Mesendoderm (in vitro differentiated cells): ENCODE measurements at regions not wholly inside any gene's neighbourhood (a gene's known extent, or its start where the extent isn't known, plus 50 kb on each side); places are given as distances from the start of the nearest gene placed in this dataset.

Experiments used
- DNase-seq: peaks from one replicate; pipeline ENCODE4 v3.0.0; 2013
- H2AK5ac ChIP-seq: 2 replicates; pipeline ENCODE4 v1.6.1; 2013; ENCODE audit warnings: low read length, inconsistent platforms
- H2BK120ac ChIP-seq: 2 replicates; pipeline ENCODE4 v1.6.1; 2013; ENCODE audit warnings: low read depth, mild to moderate bottlenecking, low read length, moderate library complexity, mixed read lengths
- H2BK15ac ChIP-seq: replicated peaks from 2 replicates; pipeline ENCODE4 v1.6.1; 2013; ENCODE audit warnings: low read depth, mild to moderate bottlenecking, moderate library complexity
- H2BK5ac ChIP-seq: 2 replicates; pipeline ENCODE4 v1.6.1; 2013; ENCODE audit warnings: low read length, inconsistent platforms
- H3K18ac ChIP-seq: 2 replicates; pipeline ENCODE4 v1.6.1; 2013; ENCODE audit warnings: mild to moderate bottlenecking, low read length, mixed read lengths
- H3K23ac ChIP-seq: one replicate; pipeline ENCODE4 v1.6.1; 2013; ENCODE audit warnings: low read length
- H3K27ac ChIP-seq: 2 replicates; pipeline ENCODE4 v1.5.1; 2013; ENCODE audit warnings: low read depth, mild to moderate bottlenecking, inconsistent platforms, low read length, moderate library complexity
- H3K27me3 ChIP-seq: 2 replicates; pipeline ENCODE4 v1.6.1; 2013; ENCODE audit warnings: low read length, control low read depth, mild to moderate bottlenecking, inconsistent platforms; ENCODE audit not compliant: insufficient read depth, poor library complexity
- H3K36me3 ChIP-seq: 2 replicates; pipeline ENCODE4 v1.6.1; 2013; ENCODE audit warnings: low read length, inconsistent platforms; ENCODE audit not compliant: control insufficient read depth, insufficient read depth
- H3K4ac ChIP-seq: one replicate; pipeline ENCODE4 v1.6.1; 2013; ENCODE audit warnings: low read depth, mild to moderate bottlenecking, low read length, moderate library complexity
- H3K4me1 ChIP-seq: 2 replicates; pipeline ENCODE4 v1.6.1; 2013; ENCODE audit warnings: low read depth, low read length, inconsistent platforms; ENCODE audit not compliant: control insufficient read depth
- H3K4me2 ChIP-seq: 2 replicates; pipeline ENCODE4 v1.6.1; 2013; ENCODE audit warnings: low read length
- H3K4me3 ChIP-seq: 2 replicates; pipeline ENCODE4 v1.5.1; 2013; ENCODE audit warnings: mild to moderate bottlenecking, low read length
- H3K56ac ChIP-seq: one replicate; pipeline ENCODE4 v1.6.1; 2013; ENCODE audit warnings: low read length
- H3K79me1 ChIP-seq: 2 replicates; pipeline ENCODE4 v1.6.1; 2013; ENCODE audit warnings: low read length, inconsistent platforms
- H3K79me2 ChIP-seq: 2 replicates; pipeline ENCODE4 v1.6.1; 2013; ENCODE audit warnings: mild to moderate bottlenecking, low read length; ENCODE audit not compliant: control insufficient read depth, insufficient read depth
- H3K9ac ChIP-seq: 2 replicates; pipeline ENCODE4 v1.6.1; 2013; ENCODE audit warnings: low read length, inconsistent platforms
- H4K5ac ChIP-seq: one replicate; pipeline ENCODE4 v1.6.1; 2013; ENCODE audit warnings: low read length
- H4K8ac ChIP-seq: one replicate; pipeline ENCODE4 v1.6.1; 2013; ENCODE audit warnings: low read depth, mild to moderate bottlenecking, control low read depth, low read length, moderate library complexity
- WGBS: extraction: QIAGEN DNeasy Blood & Tissue Kit; methylation state at CpG from one replicate; pipeline ENCODE4 v1.1.7; 2013; ENCODE audit warnings: low lambda C conversion rate, missing lambda C conversion rate; ENCODE audit not compliant: insufficient coverage; ENCODE audit errors: extremely low coverage; 5-methylcytosine and 5-hydroxymethylcytosine counted together

DNA sequence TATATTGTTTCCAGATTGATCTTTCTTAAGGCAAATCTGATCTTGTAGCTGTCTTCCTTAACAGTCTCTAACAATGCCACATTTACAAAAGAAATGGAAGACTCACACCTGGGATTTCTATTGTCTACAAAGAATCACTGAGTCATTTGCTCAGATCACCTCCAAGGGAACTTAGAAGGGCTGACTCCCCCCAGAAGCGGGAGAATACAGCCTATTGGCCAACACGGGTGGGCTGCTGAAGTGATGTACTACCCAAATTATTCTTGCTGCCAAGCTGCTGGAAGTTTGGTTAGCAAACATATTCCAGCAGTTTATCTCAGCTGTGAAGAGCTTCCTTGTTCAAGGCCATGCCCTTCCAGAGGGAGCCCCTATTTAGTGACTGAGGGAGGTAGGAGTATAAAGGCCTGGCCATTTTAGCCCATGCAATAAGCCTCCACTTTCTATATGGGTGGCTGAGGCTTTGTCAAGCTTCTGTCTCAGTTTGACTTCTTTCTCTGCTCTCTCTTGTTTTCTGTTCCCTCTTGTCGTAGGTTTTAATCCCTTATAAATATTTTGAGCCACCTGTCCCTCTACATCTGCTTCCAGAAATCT lies 379.4 kb downstream of the PRR16 start:
- H3K4me1 ChIP-seq: no peaks in the 10 kb centered on the region
- WGBS: no CpG with 5 or more reads among the region's 3 CpGs

DNA sequence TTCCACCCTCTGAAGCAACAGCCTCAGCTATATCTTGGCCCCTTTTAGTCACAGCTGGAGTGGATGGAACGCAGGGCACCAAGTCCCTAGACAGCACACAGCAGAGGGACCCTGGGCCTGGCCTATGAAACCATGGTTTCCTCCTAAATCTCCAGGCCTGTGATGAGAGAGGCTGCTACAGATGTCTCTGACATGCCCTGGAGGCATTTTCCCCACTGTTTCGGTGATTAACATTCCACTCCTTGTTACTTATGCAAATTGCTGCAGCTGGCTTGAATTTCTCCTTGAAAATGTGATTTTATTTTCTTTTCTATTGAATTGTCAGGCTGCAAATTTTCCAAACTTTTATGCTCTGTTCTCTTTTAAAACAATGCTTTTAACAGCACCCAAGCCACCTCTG lies 384.8 kb downstream of the PRR16 start:
- Histone ChIP-seq H3K79me1 (no peaks in the 10 kb centered on the region), H3K56ac (no peak overlapping the region), H4K8ac (no peak overlapping the region), H3K23ac (no peak overlapping the region), H2AK5ac (no peak overlapping the region), H3K9ac (no peak overlapping the region), H3K27me3 (no peaks in the 10 kb centered on the region), H3K27ac (no peak overlapping the region), H3K36me3 (no peaks in the 10 kb centered on the region), H3K18ac (no peak overlapping the region), H2BK15ac (no peak overlapping the region), H2BK120ac (no peak overlapping the region), H3K4me3 (no peak overlapping the region), H4K5ac (no peak overlapping the region), H3K4ac (no peak overlapping the region), H3K4me2 (no peak overlapping the region), H3K4me1 (peaks cover 2% of the 10 kb centered on the region), H2BK5ac (no peak overlapping the region), H3K79me2 (no peaks in the 10 kb centered on the region)
- no CpG with 5 or more reads among the region's 2 CpGs for WGBS
- peak; percentile 88 for DNase-seq

More for the DNA sequence above, 379.4 kb downstream of the PRR16 start:
- Histone ChIP-seq H2BK120ac (no peak overlapping the region), H3K27me3 (no peaks in the 10 kb centered on the region), H3K27ac (no peak overlapping the region), H3K4ac (no peak overlapping the region), H3K4me3 (no peak overlapping the region), H4K8ac (no peak overlapping the region), H3K18ac (no peak overlapping the region), H2AK5ac (no peak overlapping the region), H3K4me2 (no peak overlapping the region), H3K56ac (no peak overlapping the region), H3K79me1 (no peaks in the 10 kb centered on the region), H3K9ac (no peak overlapping the region), H2BK5ac (no peak overlapping the region), H4K5ac (no peak overlapping the region), H3K36me3 (no peaks in the 10 kb centered on the region), H3K79me2 (no peaks in the 10 kb centered on the region), H3K23ac (no peak overlapping the region), H2BK15ac (no peak overlapping the region)
- peak; percentile 38 for DNase-seq

DNA sequence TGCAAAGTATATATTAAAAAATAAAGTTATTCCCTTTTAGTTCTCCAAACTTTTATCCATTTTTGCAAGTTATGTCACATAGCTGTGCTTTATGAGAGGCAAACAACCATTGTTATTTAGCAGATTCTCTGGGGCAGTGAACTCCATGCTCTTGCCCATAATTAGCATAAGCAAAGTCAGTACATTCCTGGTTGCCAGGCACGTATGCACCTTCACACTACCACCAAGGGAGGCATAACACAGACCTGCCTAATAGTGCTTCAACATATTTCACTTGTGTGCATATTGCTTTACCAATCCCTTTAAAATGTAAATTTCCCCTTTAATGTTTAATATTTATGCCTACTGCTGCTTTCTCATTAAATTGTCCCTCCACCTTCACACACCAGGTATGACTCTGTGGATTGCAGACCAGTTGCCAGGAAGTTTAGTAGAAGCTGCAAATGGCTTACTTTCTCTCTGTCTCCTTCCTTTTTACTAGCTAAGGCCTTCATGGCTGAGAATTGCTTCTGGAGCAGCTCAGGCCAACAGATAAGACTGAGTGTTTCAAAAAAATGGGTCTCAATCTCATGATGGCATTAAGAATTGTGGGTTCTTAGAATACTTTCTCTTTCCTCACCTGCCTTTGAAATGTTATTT lies 388.2 kb downstream of the PRR16 start:
- Histone ChIP-seq H3K4me2 (no peak overlapping the region), H4K8ac (no peak overlapping the region), H3K18ac (no peak overlapping the region), H3K36me3 (no peaks in the 10 kb centered on the region), H2BK120ac (no peak overlapping the region), H3K23ac (no peak overlapping the region), H3K27me3 (no peaks in the 10 kb centered on the region), H4K5ac (no peak overlapping the region), H3K27ac (no peak overlapping the region), H2AK5ac (no peak overlapping the region), H3K79me2 (no peaks in the 10 kb centered on the region), H3K4me3 (no peak overlapping the region), H3K4me1 (peaks cover 2% of the 10 kb centered on the region), H3K79me1 (no peaks in the 10 kb centered on the region), H3K9ac (no peak overlapping the region), H3K56ac (no peak overlapping the region), H2BK15ac (no peak overlapping the region), H3K4ac (no peak overlapping the region), H2BK5ac (no peak overlapping the region)
- peak; percentile 72 for DNase-seq
- WGBS: no CpG with 5 or more reads among the region's 1 CpG

DNA sequence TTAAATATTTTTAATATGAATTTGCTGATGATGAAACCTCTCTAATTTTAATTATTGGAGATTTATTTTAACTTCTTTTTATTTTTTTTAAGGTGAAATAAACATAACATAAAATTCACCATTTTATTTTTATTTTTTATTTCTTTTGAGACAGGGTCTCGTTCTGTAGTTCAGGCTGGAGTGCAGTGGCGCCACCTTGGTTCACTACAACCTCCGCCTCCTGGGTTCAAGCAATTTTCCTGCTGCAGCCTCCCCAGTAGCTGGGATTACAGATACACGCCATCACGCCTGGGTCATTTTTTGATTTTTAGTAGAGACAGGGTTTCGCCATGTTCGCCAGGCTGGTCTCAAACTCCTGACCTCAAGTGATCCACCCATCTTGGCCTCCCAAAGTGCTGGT lies 402.9 kb downstream of the PRR16 start:
- no peaks in the 10 kb centered on the region for H3K4me1 ChIP-seq
- no peak overlapping the region for H3K4ac ChIP-seq
- no peaks in the 10 kb centered on the region for H3K36me3 ChIP-seq
- no peak overlapping the region for H3K4me3 ChIP-seq
- H3K18ac ChIP-seq: no peak overlapping the region
- H3K27ac ChIP-seq: no peak overlapping the region
- H3K4me2 ChIP-seq: no peak overlapping the region
- H2BK5ac ChIP-seq: no peak overlapping the region
- no peak overlapping the region for H2BK15ac ChIP-seq
- H3K79me1 ChIP-seq: no peaks in the 10 kb centered on the region
- H3K56ac ChIP-seq: no peak overlapping the region
- H3K23ac ChIP-seq: no peak overlapping the region
- H4K5ac ChIP-seq: no peak overlapping the region
- DNase-seq: no peak
- H4K8ac ChIP-seq: no peak overlapping the region
- no peak overlapping the region for H2BK120ac ChIP-seq
- WGBS: no CpG with 5 or more reads among the region's 7 CpGs
- no peak overlapping the region for H2AK5ac ChIP-seq
- no peak overlapping the region for H3K9ac ChIP-seq
- no peaks in the 10 kb centered on the region for H3K79me2 ChIP-seq
- H3K27me3 ChIP-seq: no peaks in the 10 kb centered on the region

DNA sequence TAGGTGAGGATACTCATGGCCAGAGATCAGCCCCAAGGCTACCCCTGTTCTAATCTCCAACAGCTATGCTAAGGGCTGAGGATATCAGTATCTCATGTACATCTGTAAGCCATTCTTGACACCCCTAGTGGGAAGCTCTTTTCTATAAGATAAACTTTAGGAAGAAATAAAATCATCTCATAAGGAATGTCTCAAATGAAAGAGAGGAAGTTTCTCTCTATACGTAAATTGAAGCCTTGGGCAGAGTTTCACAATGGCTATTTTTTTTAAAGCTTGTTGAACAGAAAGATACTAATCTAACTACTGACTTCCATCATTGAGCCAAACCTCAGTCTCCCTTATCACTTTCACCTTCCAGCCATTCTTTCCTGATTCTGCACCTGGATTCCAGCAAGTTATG lies 405.7 kb downstream of the PRR16 start:
- Histone ChIP-seq H3K4me3 (no peak overlapping the region), H3K4me1 (no peaks in the 10 kb centered on the region), H3K23ac (no peak overlapping the region), H4K8ac (no peak overlapping the region), H3K79me1 (no peaks in the 10 kb centered on the region), H3K4ac (no peak overlapping the region), H3K36me3 (no peaks in the 10 kb centered on the region), H4K5ac (no peak overlapping the region), H3K4me2 (no peak overlapping the region), H3K9ac (no peak overlapping the region), H3K79me2 (no peaks in the 10 kb centered on the region), H3K56ac (no peak overlapping the region), H3K27me3 (no peaks in the 10 kb centered on the region), H2AK5ac (no peak overlapping the region), H3K18ac (no peak overlapping the region), H2BK5ac (no peak overlapping the region), H2BK120ac (no peak overlapping the region), H3K27ac (no peak overlapping the region), H2BK15ac (no peak overlapping the region)
- peak; percentile 17 for DNase-seq
- no CpG with 5 or more reads among the region's 1 CpG for WGBS

DNA sequence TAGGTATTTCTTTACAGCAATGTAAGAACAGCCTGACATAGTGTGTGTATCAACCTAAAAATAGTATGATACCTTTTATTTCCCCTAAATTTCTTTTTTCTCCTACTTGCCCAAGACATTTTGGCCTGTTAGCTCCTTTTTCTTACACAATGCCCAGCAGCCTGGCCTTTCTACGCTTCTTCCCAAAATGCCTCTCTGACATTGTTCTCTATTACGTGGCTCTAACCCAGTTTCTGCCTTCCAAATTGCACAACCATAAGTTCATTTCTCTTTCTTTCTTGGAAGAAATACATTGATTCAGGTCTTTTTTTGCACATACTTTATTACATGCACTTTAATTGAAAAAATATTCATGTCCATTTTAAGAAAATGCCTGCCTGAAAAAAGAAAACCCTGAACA lies 408.2 kb downstream of the PRR16 start:
- no peak for DNase-seq
- H3K27ac ChIP-seq: no peak overlapping the region
- no peaks in the 10 kb centered on the region for H3K79me2 ChIP-seq

More for the DNA sequence above, 408.2 kb downstream of the PRR16 start:
- Histone ChIP-seq H3K27me3 (no peaks in the 10 kb centered on the region), H4K8ac (no peak overlapping the region), H3K4ac (no peak overlapping the region), H3K23ac (no peak overlapping the region), H2AK5ac (no peak overlapping the region), H3K36me3 (no peaks in the 10 kb centered on the region), H3K4me3 (no peak overlapping the region), H4K5ac (no peak overlapping the region), H3K9ac (no peak overlapping the region), H3K56ac (no peak overlapping the region), H3K79me1 (no peaks in the 10 kb centered on the region), H3K18ac (no peak overlapping the region), H2BK15ac (no peak overlapping the region), H3K4me1 (no peaks in the 10 kb centered on the region), H2BK5ac (no peak overlapping the region), H3K4me2 (no peak overlapping the region), H2BK120ac (no peak overlapping the region)
- no CpG with 5 or more reads among the region's 2 CpGs for WGBS
